GM12864 (cell line): ENCODE measurements at regions not wholly inside any gene's neighbourhood (a gene's known extent, or its start where the extent isn't known, plus 50 kb on each side); places are given as distances from the start of the nearest gene placed in this dataset.

Experiments used
- DNase-seq: peaks from one replicate; pipeline ENCODE4 v3.0.0-alpha.2; 2011; ENCODE audit warnings: low read depth
- H3K4me3 ChIP-seq: 2 replicates; pipeline ENCODE4 v1.5.1; 2011; ENCODE audit warnings: mild to moderate bottlenecking, low read depth, low read length, control low read depth
- TF ChIP-seq, protein P1 (sequence below): IDR thresholded peaks from 2 replicates; pipeline ENCODE4 v1.5.1; 2011; ENCODE audit warnings: low read depth, mild to moderate bottlenecking, moderate library complexity, low read length, control low read depth, inconsistent platforms; ENCODE audit errors: missing control alignments

DNA sequence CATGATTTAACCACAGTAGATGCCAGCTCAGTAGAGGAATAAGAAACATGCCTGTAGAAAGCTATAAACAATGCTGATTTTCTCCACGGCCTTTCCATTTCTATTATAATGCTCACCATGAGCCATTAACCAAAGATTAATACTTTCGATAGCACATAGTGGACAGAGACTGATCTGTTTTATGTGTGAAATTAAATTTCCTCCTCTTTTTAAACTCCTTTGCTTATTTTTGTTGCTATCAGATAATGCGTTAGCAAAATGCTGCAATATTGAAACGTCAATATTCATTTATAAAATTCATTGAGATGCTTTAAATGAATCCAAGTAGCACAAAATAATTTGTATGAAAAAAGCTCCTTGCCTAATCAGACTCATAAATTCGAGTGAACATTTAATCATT, 1807.9 kb downstream of the MRPL39 start:
- H3K4me3 ChIP-seq = no peak overlapping the region
- TF ChIP-seq, protein P1, sequence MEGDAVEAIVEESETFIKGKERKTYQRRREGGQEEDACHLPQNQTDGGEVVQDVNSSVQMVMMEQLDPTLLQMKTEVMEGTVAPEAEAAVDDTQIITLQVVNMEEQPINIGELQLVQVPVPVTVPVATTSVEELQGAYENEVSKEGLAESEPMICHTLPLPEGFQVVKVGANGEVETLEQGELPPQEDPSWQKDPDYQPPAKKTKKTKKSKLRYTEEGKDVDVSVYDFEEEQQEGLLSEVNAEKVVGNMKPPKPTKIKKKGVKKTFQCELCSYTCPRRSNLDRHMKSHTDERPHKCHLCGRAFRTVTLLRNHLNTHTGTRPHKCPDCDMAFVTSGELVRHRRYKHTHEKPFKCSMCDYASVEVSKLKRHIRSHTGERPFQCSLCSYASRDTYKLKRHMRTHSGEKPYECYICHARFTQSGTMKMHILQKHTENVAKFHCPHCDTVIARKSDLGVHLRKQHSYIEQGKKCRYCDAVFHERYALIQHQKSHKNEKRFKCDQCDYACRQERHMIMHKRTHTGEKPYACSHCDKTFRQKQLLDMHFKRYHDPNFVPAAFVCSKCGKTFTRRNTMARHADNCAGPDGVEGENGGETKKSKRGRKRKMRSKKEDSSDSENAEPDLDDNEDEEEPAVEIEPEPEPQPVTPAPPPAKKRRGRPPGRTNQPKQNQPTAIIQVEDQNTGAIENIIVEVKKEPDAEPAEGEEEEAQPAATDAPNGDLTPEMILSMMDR = no peak
- DNase-seq = no peak

DNA sequence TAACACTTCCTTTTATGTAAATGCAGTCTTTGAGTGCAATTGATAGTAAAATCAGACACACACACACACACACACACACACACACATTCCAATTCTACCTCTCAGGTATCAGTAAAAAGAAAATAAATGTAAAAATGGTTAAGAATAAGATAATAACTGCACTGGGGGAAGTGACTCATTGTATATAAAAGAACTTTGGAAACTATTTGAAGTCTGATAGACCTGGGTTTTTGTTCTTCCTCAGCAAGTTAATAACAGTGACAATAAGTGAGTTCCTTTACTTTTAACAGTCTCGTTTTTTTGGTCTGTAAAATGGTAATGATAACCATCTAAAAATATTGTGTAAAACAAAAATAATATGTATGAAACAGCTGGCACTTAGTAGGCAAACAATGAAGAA, 1815.0 kb downstream of the MRPL39 start:
- DNase-seq = no peak
- no peak overlapping the region for H3K4me3 ChIP-seq
- TF ChIP-seq, protein P1 = no peak

DNA sequence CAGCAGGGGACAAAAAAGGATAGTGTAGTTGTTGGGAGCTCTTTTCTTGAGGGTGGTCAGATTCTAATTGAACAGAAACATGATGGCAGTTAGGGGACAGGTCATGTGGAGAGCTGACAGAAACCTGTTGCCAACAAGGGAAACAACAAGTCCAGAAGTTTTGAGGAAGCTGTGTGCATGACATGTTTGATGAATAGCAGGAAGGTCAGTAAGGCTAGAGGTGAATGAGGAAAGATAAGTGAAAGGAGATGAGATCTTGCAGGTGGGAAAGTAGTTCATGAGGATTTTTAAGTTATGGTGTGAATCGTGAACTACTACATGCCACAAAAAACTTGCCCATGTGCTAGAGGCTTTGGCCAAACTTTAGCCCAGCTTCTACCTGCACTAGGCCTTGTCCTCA, 1817.4 kb downstream of the MRPL39 start:
- no peak overlapping the region for H3K4me3 ChIP-seq
- TF ChIP-seq, protein P1 = no peak
- no peak for DNase-seq

DNA sequence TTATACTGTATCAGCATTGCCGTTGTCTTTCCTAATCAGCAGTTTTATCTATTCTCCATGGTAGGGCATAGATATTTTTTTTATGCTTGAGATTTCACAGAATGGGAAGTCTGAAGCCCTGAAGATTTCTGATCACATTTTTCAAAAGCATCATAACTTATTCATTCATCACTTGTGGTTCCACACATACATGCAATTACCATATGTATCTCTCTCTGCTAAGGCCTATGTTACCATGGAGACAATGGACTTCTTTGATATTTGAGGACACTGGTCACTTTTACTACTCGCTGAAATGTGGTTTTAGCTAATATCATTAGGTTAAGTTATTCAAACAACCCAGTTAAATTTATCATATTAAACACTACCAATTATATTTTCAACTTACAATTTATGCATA, 1827.0 kb downstream of the MRPL39 start:
- TF ChIP-seq, protein P1 = no peak

DNA sequence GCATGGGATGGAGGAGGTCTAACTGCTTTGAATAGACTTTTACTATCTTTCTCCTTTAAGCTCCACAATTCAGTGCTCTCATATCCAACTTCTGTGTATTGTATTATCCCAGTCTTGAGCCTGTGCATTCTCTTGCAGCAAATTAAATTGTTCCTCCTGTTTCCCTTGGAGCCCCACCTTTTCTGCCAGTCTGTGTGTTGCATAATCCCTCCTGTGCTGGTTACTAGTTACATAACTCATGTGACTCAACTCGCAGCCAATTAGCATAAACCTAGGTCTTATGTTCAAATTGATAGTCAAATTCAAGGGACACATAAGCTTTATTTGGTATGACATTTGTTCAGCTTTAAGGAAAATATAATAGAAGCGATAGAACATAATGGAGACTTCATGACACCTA, 1863.5 kb downstream of the MRPL39 start:
- H3K4me3 ChIP-seq = no peak overlapping the region
- TF ChIP-seq, protein P1 = no peak
- DNase-seq = no peak

More for the DNA sequence above, 1827.0 kb downstream of the MRPL39 start:
- no peak for DNase-seq
- H3K4me3 ChIP-seq = no peak overlapping the region

DNA sequence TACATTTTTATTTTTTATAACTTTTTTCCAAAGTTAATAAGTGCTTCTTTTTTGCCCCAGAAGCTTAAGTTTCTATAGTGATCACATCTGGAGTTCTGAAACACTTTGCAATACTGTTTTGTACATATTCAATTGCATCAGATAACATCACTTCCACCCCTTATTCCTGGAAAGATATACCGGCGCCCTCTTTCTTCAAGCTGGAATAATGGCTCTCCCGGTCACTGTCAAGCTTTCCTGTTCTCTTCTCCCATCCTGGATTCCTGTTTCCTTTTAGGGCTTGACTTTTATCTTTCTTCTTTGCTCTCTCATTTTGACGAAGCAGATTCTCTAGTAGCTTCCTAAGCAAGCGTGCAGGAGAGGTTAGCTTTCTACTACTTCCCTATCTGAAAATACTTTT, 1866.8 kb downstream of the MRPL39 start:
- TF ChIP-seq, protein P1 = no peak
- no peak overlapping the region for H3K4me3 ChIP-seq
- DNase-seq = no peak

DNA sequence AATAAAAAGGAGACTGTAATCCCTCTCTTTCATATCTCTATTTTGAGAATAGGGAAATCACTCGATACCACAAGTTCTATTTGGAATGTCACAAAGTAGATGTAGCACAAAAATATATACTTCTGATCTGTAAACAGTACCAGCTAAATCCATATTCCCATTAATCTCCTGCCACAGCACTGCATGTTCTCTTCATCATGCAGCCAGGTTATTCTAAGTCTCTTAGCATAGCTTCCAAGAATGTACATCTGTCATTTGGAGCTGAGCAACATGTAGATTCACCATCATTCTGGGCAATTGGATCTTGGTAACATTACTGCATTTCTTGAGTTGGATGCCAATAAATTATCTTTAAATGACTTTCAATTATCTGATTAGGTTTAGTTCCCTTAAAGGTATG, 1874.5 kb downstream of the MRPL39 start:
- DNase-seq = no peak
- no peak overlapping the region for H3K4me3 ChIP-seq
- TF ChIP-seq, protein P1 = no peak
